DOHH2 (cell line): ENCODE measurements at regions not wholly inside any gene's neighbourhood (a gene's known extent, or its start where the extent isn't known, plus 50 kb on each side); places are given as distances from the start of the nearest gene placed in this dataset.
"Not testable (repeated sequence)": the region's sequence is repeated elsewhere in the genome, so short reads cannot be mapped to it uniquely, and the experiment has no call there.

Experiments used
- EZH2phosphoT487 ChIP-seq: fragments of 200-600 bp; sonication (generic); IDR thresholded peaks from 2 replicates; pipeline ENCODE4 v1.6.1; 2017; ENCODE audit warnings: borderline replicate concordance, mild to moderate bottlenecking, antibody characterized with exemption, low read length, moderate library complexity, mixed read lengths
- TF ChIP-seq, protein P1 (sequence below): fragments of 200-600 bp; sonication (generic); IDR thresholded peaks from one replicate; pipeline ENCODE4 v1.5.1; 2014; ENCODE audit warnings: antibody characterized with exemption, mild to moderate bottlenecking, low read depth, low read length; ENCODE audit not compliant: poor library complexity, severe bottlenecking

DNA sequence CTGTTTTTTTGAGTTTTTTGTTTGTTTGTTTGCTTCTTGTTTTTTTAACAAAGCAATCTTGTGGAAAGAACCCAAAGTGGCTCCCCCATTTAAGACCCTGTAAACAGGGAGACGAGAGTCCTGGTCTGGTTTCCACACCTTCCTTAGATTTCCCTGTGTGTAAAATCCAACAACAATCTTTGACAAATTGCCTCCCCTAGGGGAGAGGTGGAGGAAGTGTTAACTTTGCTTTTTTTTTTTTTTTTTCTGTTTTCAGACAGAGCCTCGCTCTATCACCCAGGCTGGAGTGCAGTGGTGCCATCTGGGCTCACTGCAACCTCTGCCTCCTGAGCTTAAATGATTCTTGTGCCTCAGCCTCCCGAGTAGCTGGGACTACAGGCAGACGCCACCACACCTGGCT lies 136.0 kb downstream of the OTOP1 start:
- TF ChIP-seq, protein P1, sequence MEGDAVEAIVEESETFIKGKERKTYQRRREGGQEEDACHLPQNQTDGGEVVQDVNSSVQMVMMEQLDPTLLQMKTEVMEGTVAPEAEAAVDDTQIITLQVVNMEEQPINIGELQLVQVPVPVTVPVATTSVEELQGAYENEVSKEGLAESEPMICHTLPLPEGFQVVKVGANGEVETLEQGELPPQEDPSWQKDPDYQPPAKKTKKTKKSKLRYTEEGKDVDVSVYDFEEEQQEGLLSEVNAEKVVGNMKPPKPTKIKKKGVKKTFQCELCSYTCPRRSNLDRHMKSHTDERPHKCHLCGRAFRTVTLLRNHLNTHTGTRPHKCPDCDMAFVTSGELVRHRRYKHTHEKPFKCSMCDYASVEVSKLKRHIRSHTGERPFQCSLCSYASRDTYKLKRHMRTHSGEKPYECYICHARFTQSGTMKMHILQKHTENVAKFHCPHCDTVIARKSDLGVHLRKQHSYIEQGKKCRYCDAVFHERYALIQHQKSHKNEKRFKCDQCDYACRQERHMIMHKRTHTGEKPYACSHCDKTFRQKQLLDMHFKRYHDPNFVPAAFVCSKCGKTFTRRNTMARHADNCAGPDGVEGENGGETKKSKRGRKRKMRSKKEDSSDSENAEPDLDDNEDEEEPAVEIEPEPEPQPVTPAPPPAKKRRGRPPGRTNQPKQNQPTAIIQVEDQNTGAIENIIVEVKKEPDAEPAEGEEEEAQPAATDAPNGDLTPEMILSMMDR: not testable (repeated sequence)
- TF ChIP-seq EZH2phosphoT487: not testable (repeated sequence)
